GM18519 (cell line): ENCODE measurements at regions not wholly inside any gene's neighbourhood (a gene's known extent, or its start where the extent isn't known, plus 50 kb on each side); places are given as distances from the start of the nearest gene placed in this dataset.

Experiments
- ATAC-seq: cut with Tn5 transposase; IDR thresholded peaks from one replicate; pipeline ENCODE4 v1.9.1; 2021; ENCODE audit warnings: mild to moderate bottlenecking, moderate library complexity; ENCODE audit not compliant: unreplicated experiment, low FRiP score

DNA sequence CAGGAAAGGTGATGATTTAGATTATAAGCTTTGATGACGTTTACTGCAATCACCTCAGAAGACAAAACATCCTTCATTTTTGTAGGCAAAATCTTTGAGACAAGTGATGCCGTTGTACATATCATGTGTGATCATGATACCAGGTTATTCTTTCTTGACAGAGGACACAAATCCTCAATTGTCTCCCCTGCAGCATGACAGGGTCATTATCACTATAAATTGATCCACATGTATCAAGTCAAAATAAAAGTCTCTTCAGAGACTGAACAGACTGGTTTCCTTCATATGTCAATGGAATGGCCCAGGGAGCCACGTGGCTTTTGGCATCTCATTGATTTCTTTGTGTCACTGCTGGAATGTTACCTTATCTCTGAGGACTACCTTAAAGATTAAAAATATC lies 995.7 kb downstream of the FLRT2 start:
- ATAC-seq, result no peak

DNA sequence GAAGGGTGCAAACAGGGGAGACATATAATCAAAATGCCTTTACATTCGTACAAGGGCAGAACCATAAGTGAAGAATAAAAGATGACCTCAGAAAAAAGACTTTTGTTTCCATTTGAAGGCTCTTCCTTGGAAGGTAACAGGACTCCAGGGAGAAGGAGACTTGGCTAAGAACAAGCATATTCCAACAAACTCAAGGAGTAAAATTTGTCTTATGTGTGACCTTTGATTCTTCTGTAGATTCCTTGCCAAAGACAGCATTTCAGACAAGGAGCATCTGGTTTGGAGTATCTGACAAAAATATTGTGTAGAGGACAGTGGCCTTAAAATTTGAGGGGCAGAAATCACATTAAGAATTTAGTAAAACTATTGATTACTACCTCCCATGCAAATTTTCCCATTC lies 991.9 kb downstream of the FLRT2 start:
- ATAC-seq, result no peak

DNA sequence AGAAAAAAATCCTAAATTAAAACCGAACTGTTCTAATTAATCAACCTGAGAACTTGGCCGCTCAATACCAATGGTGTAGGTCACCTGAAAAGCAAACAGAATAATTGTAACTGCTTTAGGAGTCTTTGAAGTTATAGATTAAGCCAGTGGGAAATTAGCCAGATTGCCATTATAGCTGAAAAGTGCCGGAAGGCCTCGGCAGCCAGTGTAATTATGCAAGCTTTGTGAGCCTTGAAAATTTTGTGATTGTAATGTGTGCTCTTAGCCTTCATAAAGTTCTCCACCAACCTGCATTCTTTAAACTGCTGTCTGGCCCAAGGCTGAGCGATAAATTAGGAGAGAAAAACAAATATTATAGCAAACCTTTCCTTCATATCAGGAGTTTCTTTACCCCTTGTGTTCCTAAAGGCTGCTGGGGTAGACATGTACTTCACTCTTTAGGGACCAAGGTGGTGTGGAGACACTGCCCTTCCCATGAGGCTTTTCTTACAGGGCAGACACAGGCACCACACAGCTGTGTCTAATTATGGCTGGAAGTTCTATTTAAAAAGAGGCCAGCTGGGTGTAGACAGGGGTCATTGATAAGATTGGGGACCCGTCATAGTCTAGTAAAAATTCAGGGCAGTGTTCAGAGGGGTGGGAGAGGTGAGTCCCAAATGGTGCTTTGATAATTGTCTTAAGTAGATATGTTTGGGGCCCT lies 991.2 kb downstream of the FLRT2 start:
- ATAC-seq, result no peak

DNA sequence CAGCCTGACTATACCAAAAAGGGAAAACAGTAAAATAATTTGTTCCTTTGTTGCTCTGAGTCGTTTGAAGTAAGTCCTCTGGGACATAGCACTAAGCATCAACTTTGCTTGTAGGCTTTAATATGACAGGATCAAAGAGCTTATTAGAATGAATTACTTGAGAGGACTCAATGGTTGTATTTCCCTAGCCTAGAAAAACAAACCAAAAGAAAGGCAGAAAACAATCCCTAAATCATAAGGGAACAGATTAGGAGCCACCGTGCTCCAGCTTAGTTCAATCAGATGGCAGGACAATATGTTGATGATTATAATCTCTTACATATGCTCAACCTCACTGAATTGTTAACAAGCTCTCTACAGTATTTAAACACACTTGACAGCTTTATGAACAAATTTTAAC lies 988.4 kb downstream of the FLRT2 start:
- no peak for ATAC-seq

DNA sequence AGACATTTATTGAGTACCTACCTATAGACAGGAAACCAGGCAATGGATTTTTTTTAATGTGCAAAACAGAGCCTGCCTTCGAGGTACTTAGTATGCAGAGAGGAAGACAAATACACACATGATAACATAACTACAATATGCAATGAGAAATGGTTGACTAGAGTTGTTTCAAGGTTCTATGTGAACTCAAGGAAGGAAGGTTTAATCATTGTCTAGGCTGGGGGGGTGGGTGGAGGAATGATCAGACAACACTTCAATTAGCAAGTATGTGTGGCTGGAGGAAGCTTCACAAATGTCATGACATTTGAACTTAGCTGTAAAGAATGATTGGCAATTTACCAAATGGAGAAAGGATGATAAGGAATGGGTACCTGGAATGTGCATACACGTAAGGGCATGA lies 985.3 kb downstream of the FLRT2 start:
- ATAC-seq, result no peak

DNA sequence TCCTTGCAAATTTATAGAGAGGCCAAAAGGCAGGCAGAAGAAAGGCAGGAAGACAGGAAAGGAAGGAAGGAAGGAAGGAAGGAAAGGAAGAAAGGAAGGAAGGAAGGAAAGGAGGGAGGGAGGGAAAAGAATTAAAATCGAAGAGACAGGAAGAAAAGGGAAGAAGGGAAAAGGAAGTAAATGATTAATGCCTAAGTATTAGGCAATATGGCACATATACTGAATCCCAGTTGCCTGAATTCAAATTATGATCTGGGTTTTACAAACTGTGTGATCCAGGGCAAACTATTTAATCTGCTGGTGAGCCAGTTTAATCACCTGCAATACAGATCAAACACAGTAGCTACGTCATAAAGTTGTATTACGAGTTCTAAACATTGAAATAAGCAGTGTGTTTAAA lies 983.6 kb downstream of the FLRT2 start:
- no peak for ATAC-seq

DNA sequence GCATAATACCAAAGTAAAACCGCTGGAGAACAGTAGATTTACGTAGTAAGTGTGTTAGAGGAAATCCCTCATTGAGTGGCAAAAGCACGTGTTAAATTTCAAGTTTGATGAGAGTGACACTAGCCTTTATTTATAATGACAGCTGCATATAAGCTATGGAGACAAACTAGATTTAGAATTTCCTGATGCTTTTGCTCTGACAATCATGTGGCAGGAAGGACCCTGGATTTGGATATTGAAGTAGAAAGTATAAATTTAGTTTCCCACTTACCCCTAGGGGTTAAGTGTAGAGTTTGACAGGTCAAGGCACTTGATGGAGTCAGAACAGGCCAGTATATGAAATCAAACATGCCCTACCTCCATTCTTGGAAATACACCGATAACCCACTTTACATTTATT lies 983.1 kb downstream of the FLRT2 start:
- no peak for ATAC-seq

DNA sequence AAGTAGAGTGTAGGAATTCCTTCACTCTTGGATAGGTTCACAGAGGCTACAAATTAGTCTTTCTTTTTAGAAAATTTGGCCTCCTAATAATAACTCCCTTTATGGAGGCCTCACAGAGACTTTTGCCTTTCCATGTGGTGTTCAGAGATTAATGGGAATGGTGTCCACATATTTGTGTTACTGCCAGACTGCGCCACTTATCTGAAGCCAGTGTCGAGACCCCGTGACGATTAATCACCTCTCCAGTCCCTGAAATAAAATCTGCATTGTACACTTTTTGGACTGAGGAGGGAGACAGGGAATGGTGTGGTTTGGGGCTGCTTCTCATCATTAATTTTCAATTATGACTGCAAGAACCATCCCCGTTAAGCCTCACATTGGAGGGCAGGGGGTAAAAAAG lies 980.5 kb downstream of the FLRT2 start:
- no peak for ATAC-seq

DNA sequence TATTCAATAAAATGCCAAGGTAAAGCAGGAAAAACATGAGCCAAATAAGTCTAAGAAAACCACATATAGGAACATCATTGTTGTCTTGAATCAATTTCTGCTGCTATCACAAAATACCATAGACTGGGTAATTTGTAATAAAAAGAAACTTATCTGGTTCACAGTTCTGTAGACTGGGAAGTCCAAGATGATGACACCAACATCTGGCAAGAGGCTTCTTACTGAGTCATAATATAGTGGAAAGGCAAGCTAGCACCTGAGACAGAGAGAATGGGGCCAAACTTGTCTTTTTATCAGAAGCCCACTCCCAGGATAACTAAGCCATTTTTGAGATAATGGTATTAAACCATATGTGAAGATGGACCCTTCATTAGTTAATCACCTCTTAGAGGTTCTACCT lies 975.9 kb downstream of the FLRT2 start:
- ATAC-seq, result no peak

DNA sequence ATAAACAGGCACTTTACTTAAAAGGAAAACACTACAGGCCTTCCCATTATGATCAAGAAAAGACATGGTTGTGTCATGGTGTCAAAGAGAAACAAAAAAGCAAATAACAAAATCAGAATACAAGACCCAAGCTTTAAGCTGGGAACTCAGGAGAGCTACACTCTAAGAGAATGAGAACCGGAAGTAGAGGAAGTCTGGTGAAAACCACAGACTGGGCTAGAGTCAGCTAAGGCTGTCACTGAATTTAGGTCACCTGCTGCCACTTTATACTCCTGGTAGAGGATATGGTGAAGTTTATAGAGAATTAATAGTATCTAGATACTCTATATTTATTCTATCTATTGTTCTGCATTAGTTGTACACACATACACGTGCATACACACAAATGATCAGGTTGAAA lies 971.7 kb downstream of the FLRT2 start:
- no peak for ATAC-seq

DNA sequence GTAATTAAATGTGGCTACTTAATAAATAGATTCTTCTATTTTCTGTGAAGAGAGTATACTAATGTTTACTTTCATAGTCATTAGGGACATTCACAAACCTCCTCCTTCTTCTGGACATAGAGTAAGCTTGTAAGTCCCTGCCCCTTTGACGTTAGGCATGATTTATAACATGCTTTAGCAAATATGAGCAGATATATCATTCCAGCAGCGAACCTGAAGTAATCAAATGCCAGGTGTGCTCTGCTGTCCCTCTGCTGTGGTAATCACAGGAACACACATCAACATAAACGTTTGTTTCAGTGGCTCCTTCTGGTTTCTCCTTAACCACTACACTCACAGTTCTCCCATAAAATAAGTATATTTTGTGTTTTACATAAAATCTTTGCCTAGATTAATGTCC lies 961.8 kb downstream of the FLRT2 start:
- ATAC-seq, result no peak

DNA sequence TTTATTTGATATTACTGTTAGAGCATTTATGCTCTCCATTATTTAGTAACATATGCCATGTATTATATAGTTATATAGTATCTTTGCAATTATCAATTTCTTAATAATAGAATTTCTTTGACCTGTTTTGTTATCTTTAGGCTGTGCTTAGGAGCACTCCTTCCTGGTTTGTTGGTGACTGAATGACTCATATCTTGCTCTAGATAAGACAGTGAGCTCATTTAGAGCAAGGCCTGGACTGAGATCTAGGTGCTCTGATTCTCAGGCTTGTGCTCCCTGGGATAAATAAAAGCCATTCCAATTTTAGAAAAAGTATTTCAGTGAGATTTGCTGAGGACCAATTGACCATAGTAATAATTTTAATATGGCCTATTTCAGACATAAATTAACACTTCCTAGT lies 951.2 kb downstream of the FLRT2 start:
- ATAC-seq, result no peak

DNA sequence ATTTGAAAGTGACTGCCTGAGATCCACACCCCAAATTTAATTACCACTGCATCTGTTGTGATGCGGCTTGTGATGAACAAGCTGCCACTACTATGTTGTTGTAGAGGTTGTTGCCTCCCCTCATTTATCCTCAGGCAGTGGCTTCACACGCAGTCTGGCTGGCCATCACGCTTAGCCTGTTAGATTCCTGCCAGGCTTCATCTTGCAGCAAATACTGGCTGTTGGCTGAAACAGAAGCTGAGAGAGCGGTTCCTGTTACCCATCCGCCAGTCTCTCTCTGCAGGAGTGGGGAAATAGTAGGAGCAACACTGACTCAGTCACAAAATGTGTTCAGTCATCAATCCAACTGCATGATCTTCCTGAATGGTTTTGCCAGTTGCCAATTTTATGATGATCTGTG lies 934.4 kb downstream of the FLRT2 start:
- no peak for ATAC-seq

DNA sequence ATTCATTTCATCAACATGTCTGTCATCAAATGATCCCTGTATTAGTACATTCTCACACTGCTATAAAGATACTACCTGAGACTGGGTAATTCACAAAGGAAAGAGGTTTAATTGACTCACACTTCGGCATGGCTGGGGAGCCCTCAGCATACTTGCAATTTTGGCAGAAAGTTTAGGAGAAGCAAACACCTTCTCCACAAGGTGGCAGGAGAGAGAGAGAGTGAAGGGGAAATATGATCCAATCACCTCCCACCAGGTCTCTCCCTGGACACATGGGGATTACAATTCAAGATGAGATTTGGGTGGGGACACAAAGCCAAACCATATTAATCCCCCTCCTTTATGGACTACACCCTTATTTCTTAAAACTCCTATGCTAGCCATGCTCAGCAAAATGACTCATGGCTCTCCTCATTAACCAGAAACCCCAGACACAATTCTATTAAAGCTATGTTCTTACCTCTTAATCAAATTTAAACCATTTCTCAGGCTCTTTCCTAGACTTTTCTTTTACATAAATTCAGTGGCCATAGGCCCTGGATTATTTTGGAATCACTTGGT lies 932.3 kb downstream of the FLRT2 start:
- no peak for ATAC-seq

DNA sequence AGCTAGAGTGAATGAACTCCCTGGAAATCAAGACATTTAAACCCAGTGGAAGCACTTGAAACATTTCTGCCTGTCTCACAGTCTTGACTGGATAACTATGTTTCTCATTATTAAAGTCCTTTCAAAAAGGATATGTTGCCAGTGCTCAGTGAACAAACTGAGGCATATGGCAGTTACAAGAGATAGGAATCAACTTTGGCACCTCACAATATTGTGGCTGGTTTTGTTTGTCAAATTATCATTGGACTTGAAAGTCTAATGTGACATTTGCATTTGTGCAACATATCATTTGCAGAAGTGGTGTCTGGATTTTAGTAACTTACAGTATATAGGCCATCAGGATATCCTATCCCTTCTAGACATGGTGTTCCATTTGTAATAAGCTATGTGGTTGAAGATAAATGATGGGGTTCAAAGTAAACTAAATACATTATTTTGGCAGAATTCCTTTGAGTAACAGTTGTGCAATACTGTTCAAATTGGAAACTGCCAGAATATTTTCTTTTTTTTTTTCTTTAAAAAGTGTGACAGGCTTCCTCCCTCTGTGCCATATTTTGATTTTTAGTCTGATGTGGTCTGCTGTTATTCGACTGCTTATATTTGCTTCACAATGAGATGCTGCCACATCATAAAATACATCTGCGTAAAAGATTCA lies 927.7 kb downstream of the FLRT2 start:
- no peak for ATAC-seq

DNA sequence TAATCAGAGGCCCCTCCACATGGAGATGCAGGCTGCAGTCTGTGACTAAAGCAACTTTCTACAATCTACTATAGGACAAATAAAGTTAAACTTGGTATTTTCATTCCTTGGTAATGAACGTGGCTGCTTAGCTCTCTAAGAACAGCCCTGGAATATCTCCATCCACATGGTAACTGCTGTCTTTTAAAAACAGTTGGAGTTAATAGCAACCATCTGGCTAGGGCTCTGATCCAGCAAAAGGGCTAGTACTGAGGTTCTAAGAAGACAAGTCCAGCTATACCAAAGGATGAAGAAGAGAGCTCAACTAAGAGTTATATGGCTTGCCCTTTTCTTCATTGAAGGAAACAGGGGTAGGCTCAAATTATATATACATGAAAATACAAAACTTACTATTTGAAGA lies 920.1 kb downstream of the FLRT2 start:
- ATAC-seq, result no peak

DNA sequence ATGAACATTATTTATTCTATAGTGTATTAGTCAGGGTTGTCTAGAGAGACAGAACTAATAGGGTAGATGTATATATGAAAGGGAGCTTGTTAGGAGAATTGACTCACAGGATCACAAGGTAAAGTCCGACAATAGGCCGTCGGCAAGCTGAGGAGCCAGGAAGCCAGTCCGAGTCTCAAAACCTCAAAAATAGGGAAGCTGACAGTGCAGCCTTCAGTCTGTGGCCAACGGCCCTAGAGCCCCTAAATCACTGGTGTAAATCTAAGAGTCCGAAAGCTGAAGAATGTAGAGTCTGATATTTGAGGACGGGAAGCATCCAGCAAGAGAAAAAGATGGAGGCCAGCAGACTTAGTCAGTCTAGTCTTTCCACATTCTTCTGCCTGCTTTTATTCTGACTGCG lies 912.2 kb downstream of the FLRT2 start:
- no peak for ATAC-seq

DNA sequence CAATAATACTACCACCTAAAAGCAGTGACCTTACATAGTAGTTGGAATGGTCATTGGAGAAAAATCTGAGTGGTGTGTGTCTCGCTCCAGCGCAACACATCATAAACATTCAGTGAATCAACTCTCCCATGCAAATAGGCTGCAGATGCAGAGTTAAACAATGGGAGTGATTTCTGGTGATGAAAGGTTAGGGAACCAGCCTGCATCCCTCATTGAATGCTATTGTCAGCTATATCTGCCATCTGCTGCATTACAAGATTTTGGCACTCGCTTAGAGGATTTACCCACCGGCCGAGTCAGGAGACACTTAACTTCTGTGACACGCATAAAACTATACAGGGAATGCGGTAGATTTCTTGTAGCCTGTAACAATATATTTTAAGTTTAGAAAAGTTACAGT lies 900.9 kb downstream of the FLRT2 start:
- no peak for ATAC-seq

DNA sequence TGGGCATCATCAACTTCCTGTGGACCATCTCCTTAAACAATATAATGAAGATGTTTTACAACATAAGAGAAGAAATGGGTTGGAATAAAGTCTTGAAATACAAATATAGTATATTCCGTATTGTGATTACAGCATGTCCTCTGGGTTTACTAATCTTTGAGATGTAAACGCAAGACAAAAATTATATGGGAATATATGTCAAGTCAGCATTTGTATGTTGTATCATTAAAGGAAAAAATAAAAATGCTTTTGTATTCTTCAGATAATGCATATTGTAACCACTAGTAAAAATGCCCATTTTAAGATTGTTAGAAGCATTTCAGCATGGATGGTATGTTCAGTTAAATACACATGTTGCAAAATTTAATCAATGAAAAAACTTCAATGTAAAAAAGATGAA lies 893.3 kb downstream of the FLRT2 start:
- ATAC-seq, result no peak

DNA sequence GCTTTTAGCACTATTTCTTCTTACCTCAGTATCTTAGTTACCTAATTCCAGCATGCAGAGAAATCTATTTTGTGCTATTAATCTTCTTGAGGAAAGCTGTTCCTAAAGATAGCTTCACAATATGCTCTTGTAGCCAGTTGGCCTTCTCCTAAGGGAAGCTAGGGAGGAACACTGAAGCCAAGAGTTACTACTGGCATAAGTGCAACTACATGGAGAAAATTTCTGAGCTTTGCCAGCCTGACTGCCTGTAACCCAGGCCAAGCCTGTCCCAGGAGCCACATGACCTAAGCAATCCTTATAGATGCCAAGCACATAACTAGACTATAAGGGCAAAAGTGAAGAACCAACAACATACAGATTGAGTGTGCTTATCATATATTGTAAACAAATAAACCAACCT lies 890.2 kb downstream of the FLRT2 start:
- no peak for ATAC-seq

DNA sequence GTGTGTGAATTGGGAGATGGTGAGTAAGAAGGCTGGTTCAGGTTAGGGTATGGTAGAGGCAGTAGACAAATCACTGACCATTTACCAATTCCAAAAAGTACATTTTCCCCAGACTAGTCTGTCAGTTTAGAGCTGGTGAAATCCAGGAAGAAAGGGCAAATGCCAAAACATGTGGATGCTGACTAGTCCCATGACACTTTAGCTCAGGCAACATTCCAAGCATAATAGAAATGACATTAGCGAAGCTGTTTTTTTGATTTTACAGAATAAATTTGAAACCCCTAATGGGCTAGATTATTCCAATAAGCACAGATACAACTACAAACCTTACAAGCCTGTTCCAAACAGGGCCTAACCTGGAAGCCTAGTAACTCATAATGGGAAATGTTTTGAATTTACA lies 884.2 kb downstream of the FLRT2 start:
- no peak for ATAC-seq

DNA sequence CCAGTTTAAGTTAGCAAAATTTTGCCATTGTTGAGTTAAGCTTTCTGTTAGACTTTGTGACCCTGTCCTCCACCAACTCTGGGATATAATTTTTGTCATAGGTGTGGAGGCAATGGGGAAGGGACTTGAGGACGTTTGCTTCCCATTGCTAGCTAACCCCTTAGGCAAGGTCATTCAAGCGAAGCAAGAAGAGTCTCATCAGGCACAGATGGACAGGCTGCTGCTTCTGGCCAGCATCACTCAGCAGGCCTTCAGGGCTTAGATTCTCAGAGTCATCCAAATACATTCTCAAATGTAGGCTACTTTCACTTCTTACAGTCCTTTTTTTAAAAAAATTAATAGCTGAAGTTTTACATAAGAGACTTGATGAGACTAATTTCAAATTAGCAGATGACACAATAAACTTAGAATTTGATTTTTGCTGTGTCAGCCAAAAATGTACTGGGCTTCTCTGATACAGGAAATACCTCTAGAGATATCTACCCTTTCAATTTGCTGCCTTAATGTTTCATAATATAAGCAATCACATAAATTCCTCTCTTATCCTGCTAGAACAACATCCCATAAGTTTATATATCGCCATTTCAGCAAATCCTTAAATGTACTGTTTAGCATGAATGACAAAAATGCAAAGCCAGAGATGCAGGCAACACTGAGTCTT lies 875.2 kb downstream of the FLRT2 start:
- ATAC-seq, result no peak
